GM12878 (cell line): ENCODE measurements at regions not wholly inside any gene's neighbourhood (a gene's known extent, or its start where the extent isn't known, plus 50 kb on each side); places are given as distances from the start of the nearest gene placed in this dataset.

Experiments
- ATAC-seq: fragments of 200-7000 bp; cut with Tn5 transposase; 3 replicates; pipeline ENCODE4 v1.9.1; 2020; ENCODE audit warnings: mild to moderate bottlenecking, moderate library complexity
- BruUV-seq: library from RNA; stranded (reverse); fragments of 400-500 nt; replicated peaks from 2 replicates; lab custom pipeline; 2021; lab: Mats Ljungman, UMichigan
- CTCF ChIA-PET: fragments of 300-600 bp; sonication (Branson Sonifier 250); formaldehyde crosslinking; extraction: SDS; loops from one replicate; lab custom pipeline; 2021; ENCODE audit warnings: inconsistent platforms; lab: Yijun Ruan, JAX
- POLR2A ChIA-PET: fragments of 350-600 bp; formaldehyde crosslinking; extraction: SDS; loops from one replicate; lab custom pipeline; 2021; ENCODE audit warnings: inconsistent platforms; lab: Charles Lee
- RAD21 ChIA-PET: fragments of 300-600 bp; sonication (Branson Sonifier 250); formaldehyde crosslinking; loops from one replicate; lab custom pipeline; 2023; ENCODE audit warnings: antibody characterized with exemption; ENCODE audit not compliant: unreplicated experiment; lab: Charles Lee
- SMC1A ChIA-PET: fragments of 300-600 bp; sonication (Branson Sonifier 250); formaldehyde crosslinking; loops from one replicate; lab custom pipeline; 2023; ENCODE audit not compliant: unreplicated experiment, uncharacterized antibody; lab: Charles Lee
- DNase-seq: peaks from one replicate; pipeline ENCODE4 v3.0.0-alpha.2; 2011; ENCODE audit warnings: low read depth, low spot score
- FAIRE-seq: peaks from 3 replicates; lab custom pipeline; 2011; peaks lifted over from hg19 to GRCh38; lab: Jason Lieb, UNC
- H2AFZ ChIP-seq: 2 replicates; pipeline ENCODE4 v1.6.0; 2011; ENCODE audit warnings: low read depth, low read length, control low read depth; ENCODE audit not compliant: control insufficient read depth
- H3K27ac ChIP-seq: 2 replicates; pipeline ENCODE4 v1.5.1; 2011; ENCODE audit warnings: control low read depth; ENCODE audit not compliant: control insufficient read depth, insufficient read depth
- H3K27me3 ChIP-seq, 2 experiments: replicated peaks in 1 of 2; 2 replicates each; pipeline versions ENCODE4 v1.6.0 to v1.6.1; 2011; ENCODE audit warnings: low read length in 1 of 2; ENCODE audit not compliant: control insufficient read depth in 2 of 2, insufficient read depth in 2 of 2
- H3K36me3 ChIP-seq, 2 experiments: 2 replicates each; pipeline ENCODE4 v1.5.1; 2011; ENCODE audit warnings: low read length in 1 of 2; ENCODE audit not compliant: control insufficient read depth in 2 of 2, insufficient read depth in 2 of 2
- H3K4me1 ChIP-seq: 2 replicates; pipeline ENCODE4 v1.6.1; 2011; ENCODE audit warnings: mild to moderate bottlenecking, low read length, moderate library complexity, mixed read lengths; ENCODE audit not compliant: control insufficient read depth, insufficient read depth
- H3K4me2 ChIP-seq: 2 replicates; pipeline ENCODE4 v1.6.0; 2011; ENCODE audit warnings: control low read depth; ENCODE audit not compliant: control insufficient read depth, insufficient read depth
- H3K4me3 ChIP-seq: fragments of 200-600 bp; sonication (generic); 2 replicates; pipeline ENCODE4 v1.5.1; 2016
- H3K79me2 ChIP-seq: 2 replicates; pipeline ENCODE4 v1.6.0; 2011; ENCODE audit warnings: low read length; ENCODE audit not compliant: control insufficient read depth, insufficient read depth
- H3K9ac ChIP-seq: 2 replicates; pipeline ENCODE4 v1.8.0; 2011; ENCODE audit warnings: low read length, control low read depth, mixed read lengths; ENCODE audit not compliant: control insufficient read depth, insufficient read depth
- H3K9me3 ChIP-seq: replicated peaks from 3 replicates; pipeline ENCODE4 v1.5.1; 2011; ENCODE audit warnings: mild to moderate bottlenecking, low read length; ENCODE audit not compliant: control insufficient read depth, insufficient read depth
- H4K20me1 ChIP-seq: 2 replicates; pipeline ENCODE4 v1.6.0; 2011; ENCODE audit not compliant: control insufficient read depth, insufficient read depth
- CBX3 ChIP-seq: fragments of 200-600 bp; sonication (generic); IDR thresholded peaks from 2 replicates; pipeline ENCODE4 v1.6.1; 2016; ENCODE audit warnings: low read depth, borderline replicate concordance
- CREM ChIP-seq: IDR thresholded peaks from 2 replicates; pipeline ENCODE4 v1.6.1; 2014; ENCODE audit warnings: antibody characterized with exemption, low read depth
- ETV6 ChIP-seq, 2 experiments: fragments of 450-650 bp in 1 of 2; IDR thresholded peaks in 1 of 2; conservative IDR thresholded peaks in 1 of 2; 2 replicates each; pipeline ENCODE4 v1.6.1; 2014; ENCODE audit warnings: antibody characterized with exemption in 1 of 2, borderline replicate concordance in 1 of 2, low read depth in 1 of 2, mild to moderate bottlenecking in 1 of 2, moderate library complexity in 1 of 2
- GATAD2B ChIP-seq: fragments of 450-650 bp; conservative IDR thresholded peaks from 2 replicates; pipeline ENCODE4 v1.6.1; 2017; ENCODE audit warnings: low read depth, mild to moderate bottlenecking, moderate library complexity
- IKZF2 ChIP-seq, 2 experiments: fragments of 450-650 bp; IDR thresholded peaks; 2 replicates each; pipeline ENCODE4 v1.6.1; 2017; ENCODE audit warnings: mild to moderate bottlenecking in 2 of 2, moderate library complexity in 2 of 2
- IRF4 ChIP-seq: IDR thresholded peaks from 2 replicates; pipeline ENCODE4 v1.6.1; 2011; ENCODE audit warnings: low read depth, low read length
- KLF5 ChIP-seq: fragments of 450-650 bp; IDR thresholded peaks from 2 replicates; pipeline ENCODE4 v1.6.1; 2014; ENCODE audit warnings: mild to moderate bottlenecking; ENCODE audit not compliant: partially characterized antibody
- NBN ChIP-seq: fragments of 450-650 bp; IDR thresholded peaks from 2 replicates; pipeline ENCODE4 v1.6.1; 2016
- NFXL1 ChIP-seq: fragments of 450-650 bp; IDR thresholded peaks from 2 replicates; pipeline ENCODE4 v1.6.1; 2017; ENCODE audit warnings: antibody characterized with exemption, mild to moderate bottlenecking, borderline replicate concordance
- SIN3A ChIP-seq: IDR thresholded peaks from 2 replicates; pipeline ENCODE4 v1.6.1; 2012; ENCODE audit warnings: low read depth, low read length, improper control_type of control experiment
- WGBS: methylation state at CpG from one replicate; pipeline ENCODE4 v1.1.6; 2016; ENCODE audit warnings: low lambda C conversion rate; ENCODE audit not compliant: insufficient replicate concordance, insufficient coverage; ENCODE audit errors: missing lambda C conversion rate; 5-methylcytosine and 5-hydroxymethylcytosine counted together
- in situ Hi-C: fragments of 300-500 bp; cut with MboI; formaldehyde crosslinking; loops from 9 replicates; pipeline ENCODE4 v1.14.3; 2018; ENCODE audit warnings: mixed read lengths
- intact Hi-C: fragments of 100-400 bp; cut with micrococcal nuclease; formaldehyde crosslinking; loops from one replicate; pipeline ENCODE4 v1.14.2; 2022; ENCODE audit not compliant: unreplicated experiment
- TF ChIP-seq, protein P1 (sequence below): fragments of 450-650 bp; IDR thresholded peaks from 2 replicates; pipeline ENCODE4 v1.6.1; 2017; ENCODE audit warnings: mild to moderate bottlenecking, moderate library complexity
- TF ChIP-seq, protein P2 (sequence below): IDR thresholded peaks from 2 replicates; pipeline ENCODE4 v1.6.1; 2012; ENCODE audit warnings: improper control_type of control experiment, low read depth, low read length; ENCODE audit not compliant: insufficient replicate concordance
- TF ChIP-seq, protein P3 (sequence below): fragments of 450-650 bp; IDR thresholded peaks from 2 replicates; pipeline ENCODE4 v1.6.1; 2017; ENCODE audit warnings: low read depth, mild to moderate bottlenecking, moderate library complexity

DNA sequence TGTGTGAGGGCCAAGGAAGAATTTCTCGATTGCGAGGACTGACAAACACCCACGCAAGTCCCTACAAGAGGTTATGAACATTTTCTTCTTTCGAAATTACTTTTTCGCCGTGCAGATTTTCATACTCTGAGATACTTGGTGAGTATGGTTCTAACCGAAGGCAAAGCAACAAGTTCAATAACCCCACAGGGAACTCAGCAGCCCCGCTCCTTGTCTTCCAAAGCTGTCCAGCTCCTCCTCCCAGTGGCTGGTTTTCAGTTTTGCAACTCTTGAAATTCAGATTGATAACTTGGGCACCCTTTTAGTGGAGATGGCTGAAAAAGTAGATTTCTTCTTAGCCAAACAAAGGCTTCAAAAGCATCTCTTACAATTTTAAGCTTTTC, 154.4 kb downstream of the SETD4 start:
- DNase-seq = no peak
- Histone ChIP-seq H3K36me3 (no peaks in the 10 kb centered on the region), H3K4me3 (no peak overlapping the region), H3K4me2 (no peak overlapping the region), H3K9me3 (no peaks in the 10 kb centered on the region), H3K79me2 (no peaks in the 10 kb centered on the region), H3K27me3 (no peaks in the 10 kb centered on the region), H3K9ac (no peak overlapping the region), H3K4me1 (no peaks in the 10 kb centered on the region), H4K20me1 (no peaks in the 10 kb centered on the region), H3K27ac (no peak overlapping the region), H2AFZ (no peak overlapping the region)
- POLR2A ChIA-PET = no interaction called here
- no peak for ATAC-seq
- in situ Hi-C loops = no loop called here
- FAIRE-seq = no peak
- RAD21 ChIA-PET = no interaction called here
- CTCF ChIA-PET = no interaction called here
- intact Hi-C loops = no loop called here
- SMC1A ChIA-PET = interaction anchor here (0.7 kb wide), 1 partner anchor 12 kb away, joined by 3 read pairs; no protein-coding TSS in a partner anchor
- 56% methylated on average over 8 of the region's 8 CpGs for WGBS
- no TSS peak for BruUV-seq
- TF ChIP-seq NFXL1 (no peak), NBN (no peak), SIN3A (no peak), IRF4 (no peak), CBX3 (no peak), GATAD2B (no peak), ETV6 (conservative IDR thresholded peaks at IDR 0.05 in 1 of 2, IDR thresholded peaks at IDR 0.05 in 1 of 2; ENCODE audit: borderline replicate concordance in 1 of 2, low read depth in 1 of 2) (no peak), IKZF2 (IDR thresholded peaks at IDR 0.05) (no peak), CREM (no peak), KLF5 (no peak)
- TF ChIP-seq, protein P1, sequence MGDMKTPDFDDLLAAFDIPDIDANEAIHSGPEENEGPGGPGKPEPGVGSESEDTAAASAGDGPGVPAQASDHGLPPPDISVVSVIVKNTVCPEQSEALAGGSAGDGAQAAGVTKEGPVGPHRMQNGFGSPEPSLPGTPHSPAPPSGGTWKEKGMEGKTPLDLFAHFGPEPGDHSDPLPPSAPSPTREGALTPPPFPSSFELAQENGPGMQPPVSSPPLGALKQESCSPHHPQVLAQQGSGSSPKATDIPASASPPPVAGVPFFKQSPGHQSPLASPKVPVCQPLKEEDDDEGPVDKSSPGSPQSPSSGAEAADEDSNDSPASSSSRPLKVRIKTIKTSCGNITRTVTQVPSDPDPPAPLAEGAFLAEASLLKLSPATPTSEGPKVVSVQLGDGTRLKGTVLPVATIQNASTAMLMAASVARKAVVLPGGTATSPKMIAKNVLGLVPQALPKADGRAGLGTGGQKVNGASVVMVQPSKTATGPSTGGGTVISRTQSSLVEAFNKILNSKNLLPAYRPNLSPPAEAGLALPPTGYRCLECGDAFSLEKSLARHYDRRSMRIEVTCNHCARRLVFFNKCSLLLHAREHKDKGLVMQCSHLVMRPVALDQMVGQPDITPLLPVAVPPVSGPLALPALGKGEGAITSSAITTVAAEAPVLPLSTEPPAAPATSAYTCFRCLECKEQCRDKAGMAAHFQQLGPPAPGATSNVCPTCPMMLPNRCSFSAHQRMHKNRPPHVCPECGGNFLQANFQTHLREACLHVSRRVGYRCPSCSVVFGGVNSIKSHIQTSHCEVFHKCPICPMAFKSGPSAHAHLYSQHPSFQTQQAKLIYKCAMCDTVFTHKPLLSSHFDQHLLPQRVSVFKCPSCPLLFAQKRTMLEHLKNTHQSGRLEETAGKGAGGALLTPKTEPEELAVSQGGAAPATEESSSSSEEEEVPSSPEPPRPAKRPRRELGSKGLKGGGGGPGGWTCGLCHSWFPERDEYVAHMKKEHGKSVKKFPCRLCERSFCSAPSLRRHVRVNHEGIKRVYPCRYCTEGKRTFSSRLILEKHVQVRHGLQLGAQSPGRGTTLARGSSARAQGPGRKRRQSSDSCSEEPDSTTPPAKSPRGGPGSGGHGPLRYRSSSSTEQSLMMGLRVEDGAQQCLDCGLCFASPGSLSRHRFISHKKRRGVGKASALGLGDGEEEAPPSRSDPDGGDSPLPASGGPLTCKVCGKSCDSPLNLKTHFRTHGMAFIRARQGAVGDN = no peak
- TF ChIP-seq, protein P2, sequence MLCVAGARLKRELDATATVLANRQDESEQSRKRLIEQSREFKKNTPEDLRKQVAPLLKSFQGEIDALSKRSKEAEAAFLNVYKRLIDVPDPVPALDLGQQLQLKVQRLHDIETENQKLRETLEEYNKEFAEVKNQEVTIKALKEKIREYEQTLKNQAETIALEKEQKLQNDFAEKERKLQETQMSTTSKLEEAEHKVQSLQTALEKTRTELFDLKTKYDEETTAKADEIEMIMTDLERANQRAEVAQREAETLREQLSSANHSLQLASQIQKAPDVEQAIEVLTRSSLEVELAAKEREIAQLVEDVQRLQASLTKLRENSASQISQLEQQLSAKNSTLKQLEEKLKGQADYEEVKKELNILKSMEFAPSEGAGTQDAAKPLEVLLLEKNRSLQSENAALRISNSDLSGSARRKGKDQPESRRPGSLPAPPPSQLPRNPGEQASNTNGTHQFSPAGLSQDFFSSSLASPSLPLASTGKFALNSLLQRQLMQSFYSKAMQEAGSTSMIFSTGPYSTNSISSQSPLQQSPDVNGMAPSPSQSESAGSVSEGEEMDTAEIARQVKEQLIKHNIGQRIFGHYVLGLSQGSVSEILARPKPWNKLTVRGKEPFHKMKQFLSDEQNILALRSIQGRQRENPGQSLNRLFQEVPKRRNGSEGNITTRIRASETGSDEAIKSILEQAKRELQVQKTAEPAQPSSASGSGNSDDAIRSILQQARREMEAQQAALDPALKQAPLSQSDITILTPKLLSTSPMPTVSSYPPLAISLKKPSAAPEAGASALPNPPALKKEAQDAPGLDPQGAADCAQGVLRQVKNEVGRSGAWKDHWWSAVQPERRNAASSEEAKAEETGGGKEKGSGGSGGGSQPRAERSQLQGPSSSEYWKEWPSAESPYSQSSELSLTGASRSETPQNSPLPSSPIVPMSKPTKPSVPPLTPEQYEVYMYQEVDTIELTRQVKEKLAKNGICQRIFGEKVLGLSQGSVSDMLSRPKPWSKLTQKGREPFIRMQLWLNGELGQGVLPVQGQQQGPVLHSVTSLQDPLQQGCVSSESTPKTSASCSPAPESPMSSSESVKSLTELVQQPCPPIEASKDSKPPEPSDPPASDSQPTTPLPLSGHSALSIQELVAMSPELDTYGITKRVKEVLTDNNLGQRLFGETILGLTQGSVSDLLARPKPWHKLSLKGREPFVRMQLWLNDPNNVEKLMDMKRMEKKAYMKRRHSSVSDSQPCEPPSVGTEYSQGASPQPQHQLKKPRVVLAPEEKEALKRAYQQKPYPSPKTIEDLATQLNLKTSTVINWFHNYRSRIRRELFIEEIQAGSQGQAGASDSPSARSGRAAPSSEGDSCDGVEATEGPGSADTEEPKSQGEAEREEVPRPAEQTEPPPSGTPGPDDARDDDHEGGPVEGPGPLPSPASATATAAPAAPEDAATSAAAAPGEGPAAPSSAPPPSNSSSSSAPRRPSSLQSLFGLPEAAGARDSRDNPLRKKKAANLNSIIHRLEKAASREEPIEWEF = no peak
- TF ChIP-seq, protein P3, sequence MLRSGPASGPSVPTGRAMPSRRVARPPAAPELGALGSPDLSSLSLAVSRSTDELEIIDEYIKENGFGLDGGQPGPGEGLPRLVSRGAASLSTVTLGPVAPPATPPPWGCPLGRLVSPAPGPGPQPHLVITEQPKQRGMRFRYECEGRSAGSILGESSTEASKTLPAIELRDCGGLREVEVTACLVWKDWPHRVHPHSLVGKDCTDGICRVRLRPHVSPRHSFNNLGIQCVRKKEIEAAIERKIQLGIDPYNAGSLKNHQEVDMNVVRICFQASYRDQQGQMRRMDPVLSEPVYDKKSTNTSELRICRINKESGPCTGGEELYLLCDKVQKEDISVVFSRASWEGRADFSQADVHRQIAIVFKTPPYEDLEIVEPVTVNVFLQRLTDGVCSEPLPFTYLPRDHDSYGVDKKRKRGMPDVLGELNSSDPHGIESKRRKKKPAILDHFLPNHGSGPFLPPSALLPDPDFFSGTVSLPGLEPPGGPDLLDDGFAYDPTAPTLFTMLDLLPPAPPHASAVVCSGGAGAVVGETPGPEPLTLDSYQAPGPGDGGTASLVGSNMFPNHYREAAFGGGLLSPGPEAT = no peak
